ENCODE measurements at regions not wholly inside any gene's neighbourhood (a gene's known extent, or its start where the extent isn't known, plus 50 kb on each side); places are given as distances from the start of the nearest gene placed in this dataset.
"Not testable (repeated sequence)": the region's sequence is repeated elsewhere in the genome, so short reads cannot be mapped to it uniquely, and the experiment has no call there.

GRCh38 chr6:112464901-112465665, 118.0 kb downstream of the RFPL4B start:
- DNase-seq (ENCODE audit: low read depth), result no peak

- DNase-seq (ENCODE audit: low read depth), result no peak
Measured at GRCh38 chr6:112466373-112467151, 119.4 kb downstream of the RFPL4B start.

- DNase-seq (ENCODE audit: low read depth), result no peak
Measured at GRCh38 chr6:112468359-112468758, 121.2 kb downstream of the RFPL4B start.

GRCh38 chr6:112469306-112469705, 122.2 kb downstream of the RFPL4B start:
- no peak for DNase-seq (ENCODE audit: low read depth)

GRCh38 chr6:112470376-112470775, 123.2 kb downstream of the RFPL4B start:
- no peak for DNase-seq (ENCODE audit: low read depth)

GRCh38 chr6:112470950-112471349, 123.8 kb downstream of the RFPL4B start:
- DNase-seq (ENCODE audit: low read depth), result no peak

GRCh38 chr6:112475083-112475482, 128.0 kb downstream of the RFPL4B start:
- peak; percentile 65 for DNase-seq (ENCODE audit: low read depth)

- DNase-seq (ENCODE audit: low read depth), result no peak
Measured at GRCh38 chr6:112477125-112477524, 130.0 kb downstream of the RFPL4B start.

GRCh38 chr6:112478036-112478435, 130.9 kb downstream of the RFPL4B start:
- DNase-seq (ENCODE audit: low read depth), result no peak

GRCh38 chr6:112479975-112480374, 132.8 kb downstream of the RFPL4B start:
- DNase-seq (ENCODE audit: low read depth), result not testable (repeated sequence)

GRCh38 chr6:112480553-112480952, 133.4 kb downstream of the RFPL4B start:
- DNase-seq (ENCODE audit: low read depth), result no peak

GRCh38 chr6:112481211-112481610, 134.1 kb downstream of the RFPL4B start:
- no peak for DNase-seq (ENCODE audit: low read depth)

GRCh38 chr6:112482373-112482772, 135.2 kb downstream of the RFPL4B start:
- DNase-seq (ENCODE audit: low read depth), result no peak

GRCh38 chr6:112485120-112485826, 138.1 kb downstream of the RFPL4B start:
- DNase-seq (ENCODE audit: low read depth), result no peak

GRCh38 chr6:112485827-112486212, 138.7 kb downstream of the RFPL4B start:
- peak; percentile 66 for DNase-seq (ENCODE audit: low read depth)

- no peak for DNase-seq (ENCODE audit: low read depth)
Measured at GRCh38 chr6:112486454-112486853, 139.3 kb downstream of the RFPL4B start.

GRCh38 chr6:112488238-112488637, 141.1 kb downstream of the RFPL4B start:
- no peak for DNase-seq (ENCODE audit: low read depth)

GRCh38 chr6:112501705-112502104, 154.6 kb downstream of the RFPL4B start:
- DNase-seq (ENCODE audit: low read depth), result no peak

GRCh38 chr6:112502351-112503090, 155.4 kb downstream of the RFPL4B start:
- DNase-seq (ENCODE audit: low read depth), result no peak

GRCh38 chr6:112503091-112503596, 156.0 kb downstream of the RFPL4B start:
- DNase-seq (ENCODE audit: low read depth), result no peak

GRCh38 chr6:112504621-112505020, 157.5 kb downstream of the RFPL4B start:
- no peak for DNase-seq (ENCODE audit: low read depth)

GRCh38 chr6:112511441-112511840, 164.3 kb downstream of the RFPL4B start:
- DNase-seq (ENCODE audit: low read depth), result no peak

Data from stromal cell of bone marrow (primary cell).